ENCODE measurements at regions not wholly inside any gene's neighbourhood (a gene's known extent, or its start where the extent isn't known, plus 50 kb on each side); places are given as distances from the start of the nearest gene placed in this dataset.

GRCh38 chr6:76702187-76702586, 629.7 kb upstream of the IMPG1 start:
- in situ Hi-C loops (cut with HindIII; ENCODE audit: low pct_unique_long_range_greater_than_20kb, low sequenced_read_pairs), result no loop called here
- DNase-seq (ENCODE audit: low read depth), result no peak

- in situ Hi-C loops (cut with HindIII; ENCODE audit: low pct_unique_long_range_greater_than_20kb, low sequenced_read_pairs), result no loop called here
- DNase-seq (ENCODE audit: low read depth), result no peak
Measured at GRCh38 chr6:76701610-76702009, 629.1 kb upstream of the IMPG1 start.

GRCh38 chr6:76697585-76697984, 625.1 kb upstream of the IMPG1 start:
- in situ Hi-C loops (cut with HindIII; ENCODE audit: low pct_unique_long_range_greater_than_20kb, low sequenced_read_pairs), result no loop called here
- DNase-seq (ENCODE audit: low read depth), result no peak

- DNase-seq (ENCODE audit: low read depth), result no peak
- in situ Hi-C loops (cut with HindIII; ENCODE audit: low pct_unique_long_range_greater_than_20kb, low sequenced_read_pairs), result no loop called here
Measured at GRCh38 chr6:76694795-76695194, 622.3 kb upstream of the IMPG1 start.

- in situ Hi-C loops (cut with HindIII; ENCODE audit: low pct_unique_long_range_greater_than_20kb, low sequenced_read_pairs), result no loop called here
- no peak for DNase-seq (ENCODE audit: low read depth)
Measured at GRCh38 chr6:76684875-76685274, 612.4 kb upstream of the IMPG1 start.

- in situ Hi-C loops (cut with HindIII; ENCODE audit: low pct_unique_long_range_greater_than_20kb, low sequenced_read_pairs), result no loop called here
- DNase-seq (ENCODE audit: low read depth), result no peak
Measured at GRCh38 chr6:76683985-76684384, 611.5 kb upstream of the IMPG1 start.

GRCh38 chr6:76682842-76683241, 610.4 kb upstream of the IMPG1 start:
- peak; percentile 8 for DNase-seq (ENCODE audit: low read depth)
- in situ Hi-C loops (cut with HindIII; ENCODE audit: low pct_unique_long_range_greater_than_20kb, low sequenced_read_pairs), result no loop called here

- in situ Hi-C loops (cut with HindIII; ENCODE audit: low pct_unique_long_range_greater_than_20kb, low sequenced_read_pairs), result no loop called here
- no peak for DNase-seq (ENCODE audit: low read depth)
Measured at GRCh38 chr6:76681781-76682180, 609.3 kb upstream of the IMPG1 start.

- in situ Hi-C loops (cut with HindIII; ENCODE audit: low pct_unique_long_range_greater_than_20kb, low sequenced_read_pairs), result no loop called here
Measured at GRCh38 chr6:76677017-76677416, 604.6 kb upstream of the IMPG1 start.

GRCh38 chr6:76671751-76672150, 599.3 kb upstream of the IMPG1 start:
- no peak for DNase-seq (ENCODE audit: low read depth)
- in situ Hi-C loops (cut with HindIII; ENCODE audit: low pct_unique_long_range_greater_than_20kb, low sequenced_read_pairs), result no loop called here

More at GRCh38 chr6:76677017-76677416, 604.6 kb upstream of the IMPG1 start:
- no peak for DNase-seq (ENCODE audit: low read depth)

GRCh38 chr6:76644231-76644630, 571.8 kb upstream of the IMPG1 start:
- in situ Hi-C loops (cut with HindIII; ENCODE audit: low pct_unique_long_range_greater_than_20kb, low sequenced_read_pairs), result no loop called here
- no peak for DNase-seq (ENCODE audit: low read depth)

GRCh38 chr6:76639941-76640340, 567.5 kb upstream of the IMPG1 start:
- in situ Hi-C loops (cut with HindIII; ENCODE audit: low pct_unique_long_range_greater_than_20kb, low sequenced_read_pairs), result no loop called here
- no peak for DNase-seq (ENCODE audit: low read depth)

GRCh38 chr6:76634695-76635094, 562.2 kb upstream of the IMPG1 start:
- DNase-seq (ENCODE audit: low read depth), result no peak
- in situ Hi-C loops (cut with HindIII; ENCODE audit: low pct_unique_long_range_greater_than_20kb, low sequenced_read_pairs), result no loop called here

GRCh38 chr6:76633259-76633658, 560.8 kb upstream of the IMPG1 start:
- DNase-seq (ENCODE audit: low read depth), result no peak
- in situ Hi-C loops (cut with HindIII; ENCODE audit: low pct_unique_long_range_greater_than_20kb, low sequenced_read_pairs), result no loop called here

- no peak for DNase-seq (ENCODE audit: low read depth)
- in situ Hi-C loops (cut with HindIII; ENCODE audit: low pct_unique_long_range_greater_than_20kb, low sequenced_read_pairs), result no loop called here
Measured at GRCh38 chr6:76631622-76632021, 559.2 kb upstream of the IMPG1 start.

- DNase-seq (ENCODE audit: low read depth), result no peak
- in situ Hi-C loops (cut with HindIII; ENCODE audit: low pct_unique_long_range_greater_than_20kb, low sequenced_read_pairs), result no loop called here
Measured at GRCh38 chr6:76615395-76615794, 542.9 kb upstream of the IMPG1 start.

GRCh38 chr6:76612954-76613353, 540.5 kb upstream of the IMPG1 start:
- in situ Hi-C loops (cut with HindIII; ENCODE audit: low pct_unique_long_range_greater_than_20kb, low sequenced_read_pairs), result no loop called here
- no peak for DNase-seq (ENCODE audit: low read depth)

GRCh38 chr6:76609160-76609559, 536.7 kb upstream of the IMPG1 start:
- DNase-seq (ENCODE audit: low read depth), result no peak

GRCh38 chr6:76594109-76594508, 521.6 kb upstream of the IMPG1 start:
- in situ Hi-C loops (cut with HindIII; ENCODE audit: low pct_unique_long_range_greater_than_20kb, low sequenced_read_pairs), result no loop called here
- DNase-seq (ENCODE audit: low read depth), result no peak

More at GRCh38 chr6:76609160-76609559, 536.7 kb upstream of the IMPG1 start:
- in situ Hi-C loops (cut with HindIII; ENCODE audit: low pct_unique_long_range_greater_than_20kb, low sequenced_read_pairs), result no loop called here

- no peak for DNase-seq (ENCODE audit: low read depth)
- in situ Hi-C loops (cut with HindIII; ENCODE audit: low pct_unique_long_range_greater_than_20kb, low sequenced_read_pairs), result no loop called here
Measured at GRCh38 chr6:76593668-76594067, 521.2 kb upstream of the IMPG1 start.

- in situ Hi-C loops (cut with HindIII; ENCODE audit: low pct_unique_long_range_greater_than_20kb, low sequenced_read_pairs), result no loop called here
- DNase-seq (ENCODE audit: low read depth), result no peak
Measured at GRCh38 chr6:76592566-76592965, 520.1 kb upstream of the IMPG1 start.

Measured in Caki2 (cell line).